ENCODE measurements at regions not wholly inside any gene's neighbourhood (a gene's known extent, or its start where the extent isn't known, plus 50 kb on each side); places are given as distances from the start of the nearest gene placed in this dataset.

- H4K20me1 ChIP-seq (ENCODE audit: insufficient read depth, low read length), result no peaks in the 10 kb centered on the region
- peaks cover 10% of the 10 kb centered on the region for H3K4me1 ChIP-seq (ENCODE audit: insufficient read depth, low read length)
- no peaks in the 10 kb centered on the region for H3K27me3 ChIP-seq (ENCODE audit: insufficient read depth, low read length)
- no peak overlapping the region for H3K27ac ChIP-seq (ENCODE audit: low read depth, low read length)
- TF ChIP-seq CTCF (IDR thresholded peaks at IDR 0.05; ENCODE audit: extremely low read depth, low read depth, low read length), result no peak
- no peaks in the 10 kb centered on the region for H3K9me3 ChIP-seq (ENCODE audit: low read depth, low read length)
- H2AFZ ChIP-seq (ENCODE audit: low read length), result no peak overlapping the region
- H3K36me3 ChIP-seq (ENCODE audit: insufficient read depth, low read length), result no peaks in the 10 kb centered on the region
- H3K4me2 ChIP-seq (ENCODE audit: insufficient read depth, low read length), result no peak overlapping the region
- DNase-seq (ENCODE audit: insufficient read length, low spot score, missing footprints), result no peak
- no peak overlapping the region for H3K4me3 ChIP-seq (ENCODE audit: insufficient read depth, low read length)
- H3K79me2 ChIP-seq (ENCODE audit: insufficient read depth, low read length), result no peaks in the 10 kb centered on the region
Measured at GRCh38 chr2:12592296-12592695, 124.4 kb upstream of the TRIB2 start.

- no peak for TF ChIP-seq CTCF (IDR thresholded peaks at IDR 0.05; ENCODE audit: extremely low read depth, low read depth, low read length)
- H3K4me1 ChIP-seq (ENCODE audit: insufficient read depth, low read length), result no peaks in the 10 kb centered on the region
- no peaks in the 10 kb centered on the region for H3K27me3 ChIP-seq (ENCODE audit: insufficient read depth, low read length)
- no peak overlapping the region for H3K27ac ChIP-seq (ENCODE audit: low read depth, low read length)
- H3K9me3 ChIP-seq (ENCODE audit: low read depth, low read length), result no peaks in the 10 kb centered on the region
- no peak overlapping the region for H3K4me3 ChIP-seq (ENCODE audit: insufficient read depth, low read length)
- H3K79me2 ChIP-seq (ENCODE audit: insufficient read depth, low read length), result no peaks in the 10 kb centered on the region
- no peak overlapping the region for H3K4me2 ChIP-seq (ENCODE audit: insufficient read depth, low read length)
- no peaks in the 10 kb centered on the region for H3K36me3 ChIP-seq (ENCODE audit: insufficient read depth, low read length)
- no peak for DNase-seq (ENCODE audit: insufficient read length, low spot score, missing footprints)
- no peaks in the 10 kb centered on the region for H4K20me1 ChIP-seq (ENCODE audit: insufficient read depth, low read length)
- peak overlapping the region; percentile 15 for H2AFZ ChIP-seq (ENCODE audit: low read length)
Measured at GRCh38 chr2:12594590-12594989, 122.1 kb upstream of the TRIB2 start.

DNA sequence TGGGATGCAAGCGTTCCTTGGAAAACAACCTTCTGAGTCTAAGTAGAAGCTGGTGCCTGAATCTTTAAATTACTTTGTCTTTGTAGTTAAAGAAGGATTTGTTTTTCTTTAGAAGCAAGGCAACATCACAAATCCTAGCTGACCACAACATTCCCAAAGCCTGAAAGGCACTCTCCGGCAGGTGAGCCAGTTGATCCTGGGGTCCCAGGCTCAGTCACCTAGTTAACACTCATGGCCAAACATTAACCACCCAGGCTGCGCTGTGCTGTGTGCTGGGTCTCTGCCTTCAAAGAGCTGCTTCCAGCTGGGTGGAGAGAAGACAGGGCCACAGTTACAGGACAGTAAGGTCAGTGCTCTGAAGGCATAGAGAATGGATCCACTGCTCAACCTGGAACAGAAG, 120.0 kb upstream of the TRIB2 start:
- no peak for TF ChIP-seq CTCF (IDR thresholded peaks at IDR 0.05; ENCODE audit: extremely low read depth, low read depth, low read length)
- no peaks in the 10 kb centered on the region for H4K20me1 ChIP-seq (ENCODE audit: insufficient read depth, low read length)
- no peaks in the 10 kb centered on the region for H3K27me3 ChIP-seq (ENCODE audit: insufficient read depth, low read length)
- H3K4me1 ChIP-seq (ENCODE audit: insufficient read depth, low read length), result no peaks in the 10 kb centered on the region
- no peak overlapping the region for H2AFZ ChIP-seq (ENCODE audit: low read length)
- DNase-seq (ENCODE audit: insufficient read length, low spot score, missing footprints), result no peak
- no peak overlapping the region for H3K4me2 ChIP-seq (ENCODE audit: insufficient read depth, low read length)
- no peaks in the 10 kb centered on the region for H3K79me2 ChIP-seq (ENCODE audit: insufficient read depth, low read length)
- H3K36me3 ChIP-seq (ENCODE audit: insufficient read depth, low read length), result no peaks in the 10 kb centered on the region
- H3K27ac ChIP-seq (ENCODE audit: low read depth, low read length), result no peak overlapping the region
- H3K4me3 ChIP-seq (ENCODE audit: insufficient read depth, low read length), result no peak overlapping the region
- H3K9me3 ChIP-seq (ENCODE audit: low read depth, low read length), result no peaks in the 10 kb centered on the region

DNA sequence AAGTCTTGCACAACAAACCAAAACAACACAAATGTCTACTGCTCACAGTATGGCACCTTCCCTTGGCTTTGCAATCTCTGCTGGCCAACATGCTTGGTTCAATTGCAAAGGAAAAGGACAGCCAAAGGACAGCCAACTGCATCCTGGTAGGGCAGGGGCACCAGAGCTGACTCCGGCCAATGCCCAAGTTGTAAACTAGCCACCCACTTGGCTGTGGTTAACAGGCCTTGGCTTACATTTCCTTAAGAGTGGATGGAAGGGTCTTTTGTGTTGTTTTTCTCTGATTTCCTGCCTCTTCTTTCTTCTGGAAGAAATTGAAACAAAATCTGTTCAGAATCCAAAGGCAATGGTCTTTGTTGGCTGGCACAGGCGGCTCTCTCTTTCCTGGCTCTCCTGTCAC, 119.1 kb upstream of the TRIB2 start:
- Histone ChIP-seq H2AFZ (ENCODE audit: low read length) (no peak overlapping the region), H3K79me2 (ENCODE audit: insufficient read depth, low read length) (no peaks in the 10 kb centered on the region), H3K4me3 (ENCODE audit: insufficient read depth, low read length) (no peak overlapping the region), H3K4me1 (ENCODE audit: insufficient read depth, low read length) (no peaks in the 10 kb centered on the region), H4K20me1 (ENCODE audit: insufficient read depth, low read length) (no peaks in the 10 kb centered on the region), H3K9me3 (ENCODE audit: low read depth, low read length) (no peaks in the 10 kb centered on the region), H3K4me2 (ENCODE audit: insufficient read depth, low read length) (no peak overlapping the region), H3K36me3 (ENCODE audit: insufficient read depth, low read length) (no peaks in the 10 kb centered on the region), H3K27ac (ENCODE audit: low read depth, low read length) (no peak overlapping the region), H3K27me3 (ENCODE audit: insufficient read depth, low read length) (no peaks in the 10 kb centered on the region)
- TF ChIP-seq CTCF (IDR thresholded peaks at IDR 0.05; ENCODE audit: extremely low read depth, low read depth, low read length), result no peak
- no peak for DNase-seq (ENCODE audit: insufficient read length, low spot score, missing footprints)
